SU-DHL-6 (cell line): ENCODE measurements at regions not wholly inside any gene's neighbourhood (a gene's known extent, or its start where the extent isn't known, plus 50 kb on each side); places are given as distances from the start of the nearest gene placed in this dataset.

Source experiments
- H2AFZ ChIP-seq: fragments of 200-600 bp; sonication (generic); 2 replicates; pipeline ENCODE4 v1.6.1; 2014; ENCODE audit warnings: low read depth, mild to moderate bottlenecking, moderate library complexity, mixed read lengths, antibody characterized with exemption, low read length; ENCODE audit not compliant: severe bottlenecking
- H3F3A ChIP-seq: fragments of 200-600 bp; shearing (Covaris generic); 2 replicates; pipeline ENCODE4 v1.6.0; 2016; ENCODE audit warnings: antibody characterized with exemption, mild to moderate bottlenecking; ENCODE audit not compliant: insufficient read depth
- H3K27ac ChIP-seq: fragments of 200-600 bp; sonication (generic); 2 replicates; pipeline ENCODE4 v1.5.1; 2016; ENCODE audit warnings: low read depth, mild to moderate bottlenecking, low read length, moderate library complexity, mixed read lengths
- H3K27me3 ChIP-seq: fragments of 200-600 bp; sonication (generic), shearing (Covaris generic); 2 replicates; pipeline ENCODE4 v1.6.0; 2014; ENCODE audit warnings: mild to moderate bottlenecking, low read length
- H3K36me3 ChIP-seq: fragments of 200-600 bp; sonication (generic); 2 replicates; pipeline ENCODE4 v1.6.1; 2014; ENCODE audit warnings: mild to moderate bottlenecking, low read length, mixed read lengths
- H3K4me2 ChIP-seq: fragments of 300-600, 200-600 bp; shearing (Covaris generic), sonication (generic); 2 replicates; pipeline ENCODE4 v1.6.0; 2014; ENCODE audit warnings: low read length, low read depth, mild to moderate bottlenecking; ENCODE audit not compliant: poor library complexity, severe bottlenecking
- H3K4me3 ChIP-seq: fragments of 200-600 bp; sonication (generic); 2 replicates; pipeline ENCODE4 v1.5.1; 2014; ENCODE audit warnings: antibody characterized with exemption, low read length, mild to moderate bottlenecking, mixed read lengths; ENCODE audit not compliant: insufficient read depth, poor library complexity, severe bottlenecking
- H3K79me2 ChIP-seq: fragments of 200-600 bp; sonication (generic); 2 replicates; pipeline ENCODE4 v1.6.1; 2014; ENCODE audit warnings: mild to moderate bottlenecking, low read length, moderate library complexity; ENCODE audit not compliant: insufficient read depth
- H3K9ac ChIP-seq: fragments of 200-600 bp; sonication (generic); 2 replicates; pipeline ENCODE4 v1.7.0; 2014; ENCODE audit warnings: mild to moderate bottlenecking, low read length
- H3K9me2 ChIP-seq: fragments of 200-600 bp; sonication (generic); replicated peaks from 2 replicates; pipeline ENCODE4 v1.6.1; 2014; ENCODE audit warnings: low read length; ENCODE audit not compliant: insufficient read depth
- H3K9me3 ChIP-seq: fragments of 200-600 bp; sonication (generic); 2 replicates; pipeline ENCODE4 v1.6.1; 2014; ENCODE audit warnings: low read length, mixed read lengths; ENCODE audit not compliant: insufficient read depth
- H4K20me1 ChIP-seq: fragments of 200-600 bp; sonication (generic); 2 replicates; pipeline ENCODE4 v1.6.1; 2014; ENCODE audit warnings: low read depth, mild to moderate bottlenecking, antibody characterized with exemption, low read length, moderate library complexity, mixed read lengths
- EZH2phosphoT487 ChIP-seq: fragments of 200-600 bp; sonication (generic), shearing (Covaris generic); conservative IDR thresholded peaks from 2 replicates; pipeline ENCODE4 v1.6.1; 2018; ENCODE audit warnings: mild to moderate bottlenecking, antibody characterized with exemption, low read length, moderate library complexity, mixed read lengths
- TF ChIP-seq, protein P1 (sequence below): fragments of 200-600 bp; sonication (generic); IDR thresholded peaks from one replicate; pipeline ENCODE4 v1.5.1; 2017; ENCODE audit warnings: antibody characterized with exemption, mild to moderate bottlenecking, low read length, moderate library complexity; ENCODE audit not compliant: insufficient read depth, poor library complexity, severe bottlenecking

DNA sequence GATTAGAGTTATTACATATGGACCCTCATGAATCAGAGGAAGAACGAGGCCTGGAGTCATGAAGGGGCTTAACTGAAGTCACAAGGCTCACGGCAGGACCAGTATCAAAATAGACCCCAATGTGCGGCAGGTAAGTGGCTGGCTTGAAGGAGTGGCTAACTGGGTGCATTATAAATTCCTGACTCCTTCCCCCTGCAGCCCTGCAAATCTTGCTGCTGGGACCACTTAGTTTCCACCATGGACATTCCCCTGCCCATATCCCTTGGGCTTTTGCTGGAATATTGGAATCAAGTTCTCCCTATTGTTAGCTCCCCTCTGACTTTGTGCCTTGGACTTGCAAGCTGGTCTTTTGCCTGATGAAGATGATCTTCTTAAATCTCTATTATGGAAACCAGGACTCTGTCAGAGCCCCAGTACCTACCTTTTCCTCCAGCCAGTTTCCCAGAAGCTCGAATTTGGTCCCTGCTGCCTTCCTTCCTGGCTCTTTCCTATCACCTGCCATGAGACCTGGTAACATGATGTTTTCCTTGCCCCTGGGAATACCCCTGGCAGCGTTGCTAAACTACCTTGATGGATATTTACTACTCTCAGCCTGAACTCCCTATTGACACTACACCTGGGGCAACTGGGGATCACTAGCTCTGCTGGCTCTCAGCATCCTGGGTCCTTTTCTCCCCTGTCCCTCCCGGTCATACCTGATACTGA lies 156.0 kb upstream of the JUN start:
- H3K36me3 ChIP-seq = no peaks in the 10 kb centered on the region
- TF ChIP-seq, protein P1, sequence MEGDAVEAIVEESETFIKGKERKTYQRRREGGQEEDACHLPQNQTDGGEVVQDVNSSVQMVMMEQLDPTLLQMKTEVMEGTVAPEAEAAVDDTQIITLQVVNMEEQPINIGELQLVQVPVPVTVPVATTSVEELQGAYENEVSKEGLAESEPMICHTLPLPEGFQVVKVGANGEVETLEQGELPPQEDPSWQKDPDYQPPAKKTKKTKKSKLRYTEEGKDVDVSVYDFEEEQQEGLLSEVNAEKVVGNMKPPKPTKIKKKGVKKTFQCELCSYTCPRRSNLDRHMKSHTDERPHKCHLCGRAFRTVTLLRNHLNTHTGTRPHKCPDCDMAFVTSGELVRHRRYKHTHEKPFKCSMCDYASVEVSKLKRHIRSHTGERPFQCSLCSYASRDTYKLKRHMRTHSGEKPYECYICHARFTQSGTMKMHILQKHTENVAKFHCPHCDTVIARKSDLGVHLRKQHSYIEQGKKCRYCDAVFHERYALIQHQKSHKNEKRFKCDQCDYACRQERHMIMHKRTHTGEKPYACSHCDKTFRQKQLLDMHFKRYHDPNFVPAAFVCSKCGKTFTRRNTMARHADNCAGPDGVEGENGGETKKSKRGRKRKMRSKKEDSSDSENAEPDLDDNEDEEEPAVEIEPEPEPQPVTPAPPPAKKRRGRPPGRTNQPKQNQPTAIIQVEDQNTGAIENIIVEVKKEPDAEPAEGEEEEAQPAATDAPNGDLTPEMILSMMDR = no peak
- TF ChIP-seq EZH2phosphoT487 = no peak
- no peaks in the 10 kb centered on the region for H3K9me2 ChIP-seq
- H3K79me2 ChIP-seq = no peaks in the 10 kb centered on the region
- H3K4me3 ChIP-seq = no peak overlapping the region
- H3K4me2 ChIP-seq = no peak overlapping the region
- no peaks in the 10 kb centered on the region for H3K27me3 ChIP-seq
- H3F3A ChIP-seq = no peaks in the 10 kb centered on the region
- no peaks in the 10 kb centered on the region for H4K20me1 ChIP-seq
- H3K9me3 ChIP-seq = no peaks in the 10 kb centered on the region
- H3K9ac ChIP-seq = no peak overlapping the region
- no peak overlapping the region for H2AFZ ChIP-seq
- H3K27ac ChIP-seq = no peak overlapping the region

- Histone ChIP-seq H3K9me3 (no peaks in the 10 kb centered on the region), H3K27ac (no peak overlapping the region), H3K27me3 (no peaks in the 10 kb centered on the region), H3K4me2 (no peak overlapping the region), H3K4me3 (no peak overlapping the region), H3K9ac (no peak overlapping the region), H3K79me2 (no peaks in the 10 kb centered on the region), H3K9me2 (no peaks in the 10 kb centered on the region), H3F3A (no peaks in the 10 kb centered on the region), H3K36me3 (no peaks in the 10 kb centered on the region), H4K20me1 (no peaks in the 10 kb centered on the region), H2AFZ (no peak overlapping the region)
- TF ChIP-seq, protein P1 = no peak
- no peak for TF ChIP-seq EZH2phosphoT487
These were observed 157.8 kb upstream of the JUN start for GRCh38 chr1:58941471-58942289.

- no peaks in the 10 kb centered on the region for H3K9me2 ChIP-seq
- no peak overlapping the region for H3K27ac ChIP-seq
- H3F3A ChIP-seq = no peaks in the 10 kb centered on the region
- H3K27me3 ChIP-seq = no peaks in the 10 kb centered on the region
- TF ChIP-seq, protein P1 = no peak
- TF ChIP-seq EZH2phosphoT487 = no peak
- H3K4me3 ChIP-seq = no peak overlapping the region
- no peak overlapping the region for H3K9ac ChIP-seq
- no peak overlapping the region for H3K4me2 ChIP-seq
- no peaks in the 10 kb centered on the region for H3K36me3 ChIP-seq
- no peaks in the 10 kb centered on the region for H3K9me3 ChIP-seq
- H4K20me1 ChIP-seq = no peaks in the 10 kb centered on the region
- H3K79me2 ChIP-seq = no peaks in the 10 kb centered on the region
- H2AFZ ChIP-seq = no peak overlapping the region
These were observed 158.9 kb upstream of the JUN start for GRCh38 chr1:58942759-58943191.
